HepG2 (cell line): ENCODE measurements at regions not wholly inside any gene's neighbourhood (a gene's known extent, or its start where the extent isn't known, plus 50 kb on each side); places are given as distances from the start of the nearest gene placed in this dataset.

Experiments
- ATAC-seq: fragments of 200-7000 bp; cut with Tn5 transposase; 3 replicates; pipeline ENCODE4 v1.9.1; 2020; ENCODE audit warnings: mild to moderate bottlenecking, moderate library complexity
- BruUV-seq: library from RNA; stranded (reverse); fragments of 400-500 nt; replicated peaks from 2 replicates; lab custom pipeline; 2021; lab: Mats Ljungman, UMichigan
- CTCF ChIA-PET: fragments of 300-600 bp; formaldehyde crosslinking; extraction: SDS; loops from one replicate; lab custom pipeline; 2021; ENCODE audit warnings: low total read pairs, inconsistent platforms, low intra/inter-chr PET ratio; lab: Yijun Ruan, JAX
- POLR2A ChIA-PET: fragments of 350-600 bp; sonication (Branson Sonifier 250); formaldehyde crosslinking; loops from one replicate; lab custom pipeline; 2020; ENCODE audit warnings: antibody characterized with exemption, inconsistent platforms; lab: Yijun Ruan, JAX
- DNase-seq: peaks from one replicate; pipeline ENCODE4 v3.0.0-alpha.2; 2015; ENCODE audit warnings: low spot score
- FAIRE-seq: peaks from 3 replicates; lab custom pipeline; 2011; peaks lifted over from hg19 to GRCh38; lab: Jason Lieb, UNC
- H2AFZ ChIP-seq: one replicate; pipeline ENCODE4 v1.6.1; 2011; ENCODE audit warnings: low read length, inconsistent platforms
- H3K27ac ChIP-seq: fragments of 300-600 bp; 3 replicates; pipeline ENCODE4 v1.8.0; 2011; ENCODE audit warnings: mixed run types, mild to moderate bottlenecking, mixed read lengths, low read length, inconsistent platforms; ENCODE audit not compliant: insufficient read depth; ENCODE audit errors: extremely low read length
- H3K27me3 ChIP-seq, 2 experiments: fragments of 200-600 bp in 1 of 2; 2 replicates in 1 of 2; 3 replicates in 1 of 2; pipeline versions ENCODE4 v1.6.0 to v1.8.0; 2011; ENCODE audit warnings: low read length in 2 of 2, mild to moderate bottlenecking in 2 of 2, moderate library complexity in 2 of 2, inconsistent platforms in 1 of 2; ENCODE audit not compliant: insufficient read depth in 2 of 2, control insufficient read depth in 1 of 2
- H3K36me3 ChIP-seq, 2 experiments: fragments of 200-600 bp in 1 of 2; replicated peaks in 1 of 2; 2 replicates in 1 of 2; 3 replicates in 1 of 2; pipeline versions ENCODE4 v1.5.1 to v1.8.0; 2011; ENCODE audit warnings: low read length in 2 of 2, inconsistent platforms in 1 of 2; ENCODE audit not compliant: insufficient read depth in 2 of 2, control insufficient read depth in 1 of 2
- H3K4me1 ChIP-seq: 2 replicates; pipeline ENCODE4 v1.5.1; 2012; ENCODE audit warnings: low read length, inconsistent platforms; ENCODE audit not compliant: insufficient read depth
- H3K4me2 ChIP-seq: 2 replicates; pipeline ENCODE4 v1.6.0; 2011; ENCODE audit warnings: low read depth, low read length, inconsistent platforms
- H3K4me3 ChIP-seq, 3 experiments: fragments of 200-600 bp in 1 of 3; sonication (generic), shearing (Covaris generic) in 1 of 3; replicated peaks in 1 of 3; 2 replicates each; pipeline ENCODE4 v1.5.1; 2011 to 2016; ENCODE audit warnings: low read length in 3 of 3, inconsistent platforms in 2 of 3, low read depth in 2 of 3, mild to moderate bottlenecking in 2 of 3, control low read depth in 1 of 3, mixed read lengths in 1 of 3; ENCODE audit not compliant: insufficient read depth in 1 of 3
- H3K79me2 ChIP-seq: one replicate; pipeline ENCODE4 v1.6.1; 2011; ENCODE audit warnings: low read length, inconsistent platforms; ENCODE audit not compliant: insufficient read depth
- H3K9ac ChIP-seq: 2 replicates; pipeline ENCODE4 v1.6.0; 2011; ENCODE audit warnings: mild to moderate bottlenecking, low read depth, low read length, inconsistent platforms; ENCODE audit not compliant: insufficient read depth
- H3K9me3 ChIP-seq: 2 replicates; pipeline ENCODE4 v1.5.1; 2012; ENCODE audit warnings: mild to moderate bottlenecking, low read length
- H4K20me1 ChIP-seq: 2 replicates; pipeline ENCODE4 v1.6.0; 2011; ENCODE audit warnings: inconsistent platforms, mild to moderate bottlenecking, low read length, moderate library complexity; ENCODE audit not compliant: insufficient read depth
- ARID2 ChIP-seq: sonication (generic); formaldehyde crosslinking; IDR thresholded peaks from 2 replicates; pipeline ENCODE4 v1.8.1; 2022; ENCODE audit warnings: mild to moderate bottlenecking, missing genetic modification reagents, borderline replicate concordance
- GZF1 ChIP-seq: sonication (generic); formaldehyde crosslinking; IDR thresholded peaks from 2 replicates; pipeline ENCODE4 v1.5.1; 2020; ENCODE audit warnings: mild to moderate bottlenecking, missing genetic modification reagents
- LCORL ChIP-seq, 2 experiments: fragments of 450-650 bp in 1 of 2; sonication (generic) in 1 of 2; formaldehyde crosslinking in 1 of 2; IDR thresholded peaks; 2 replicates each; pipeline versions ENCODE4 v1.5.0 to v1.6.1; 2017 to 2020; ENCODE audit warnings: antibody characterized with exemption in 1 of 2, missing genetic modification reagents in 1 of 2
- POGZ ChIP-seq: sonication (generic); formaldehyde crosslinking; IDR thresholded peaks from 2 replicates; pipeline ENCODE4 v1.4.0; 2020; ENCODE audit warnings: mild to moderate bottlenecking, missing genetic modification reagents
- SP140L ChIP-seq: sonication (generic); formaldehyde crosslinking; IDR thresholded peaks from 2 replicates; pipeline ENCODE4 v1.4.0; 2020; ENCODE audit warnings: missing genetic modification reagents, borderline replicate concordance
- SP2 ChIP-seq: sonication (generic); formaldehyde crosslinking; IDR thresholded peaks from 2 replicates; pipeline ENCODE4 v1.5.1; 2020; ENCODE audit warnings: mild to moderate bottlenecking, missing genetic modification reagents
- ZNF484 ChIP-seq: sonication (generic); formaldehyde crosslinking; IDR thresholded peaks from 2 replicates; pipeline ENCODE4 v1.5.1; 2020; ENCODE audit warnings: mild to moderate bottlenecking, low read depth, missing genetic modification reagents, borderline replicate concordance
- ZNF598 ChIP-seq: sonication (generic); formaldehyde crosslinking; IDR thresholded peaks from 2 replicates; pipeline ENCODE4 v1.5.1; 2020; ENCODE audit warnings: mild to moderate bottlenecking, missing genetic modification reagents, borderline replicate concordance
- ZSCAN29 ChIP-seq: sonication (generic); formaldehyde crosslinking; conservative IDR thresholded peaks from 2 replicates; pipeline ENCODE4 v1.4.0; 2020; ENCODE audit warnings: mild to moderate bottlenecking, missing genetic modification reagents
- WGBS: methylation state at CpG from one replicate; pipeline ENCODE4 v1.1.6; 2017; ENCODE audit warnings: low lambda C conversion rate; 5-methylcytosine and 5-hydroxymethylcytosine counted together
- in situ Hi-C: cut with HindIII; loops from 2 replicates; pipeline ENCODE4 v1.10.0; 2017; ENCODE audit warnings: low pct_unique_long_range_greater_than_20kb; ENCODE audit not compliant: extremely low pct_ligation_motif_present
- intact Hi-C: fragments of 100-400 bp; cut with micrococcal nuclease; formaldehyde crosslinking; loops from one replicate; pipeline ENCODE4 v1.10.0; 2022; ENCODE audit not compliant: unreplicated experiment
- TF ChIP-seq, protein P1 (sequence below): sonication (generic); formaldehyde crosslinking; IDR thresholded peaks from 2 replicates; pipeline ENCODE4 v1.8.1; 2023; ENCODE audit warnings: missing genetic modification reagents, inconsistent platforms, borderline replicate concordance
- TF ChIP-seq, protein P2 (sequence below): sonication (generic); formaldehyde crosslinking; IDR thresholded peaks from 2 replicates; pipeline ENCODE4 v1.9.0; 2021; ENCODE audit warnings: missing genetic modification reagents, mild to moderate bottlenecking, borderline replicate concordance
- TF ChIP-seq, protein P3 (sequence below): IDR thresholded peaks from 2 replicates; pipeline ENCODE4 v1.6.1; 2016

DNA sequence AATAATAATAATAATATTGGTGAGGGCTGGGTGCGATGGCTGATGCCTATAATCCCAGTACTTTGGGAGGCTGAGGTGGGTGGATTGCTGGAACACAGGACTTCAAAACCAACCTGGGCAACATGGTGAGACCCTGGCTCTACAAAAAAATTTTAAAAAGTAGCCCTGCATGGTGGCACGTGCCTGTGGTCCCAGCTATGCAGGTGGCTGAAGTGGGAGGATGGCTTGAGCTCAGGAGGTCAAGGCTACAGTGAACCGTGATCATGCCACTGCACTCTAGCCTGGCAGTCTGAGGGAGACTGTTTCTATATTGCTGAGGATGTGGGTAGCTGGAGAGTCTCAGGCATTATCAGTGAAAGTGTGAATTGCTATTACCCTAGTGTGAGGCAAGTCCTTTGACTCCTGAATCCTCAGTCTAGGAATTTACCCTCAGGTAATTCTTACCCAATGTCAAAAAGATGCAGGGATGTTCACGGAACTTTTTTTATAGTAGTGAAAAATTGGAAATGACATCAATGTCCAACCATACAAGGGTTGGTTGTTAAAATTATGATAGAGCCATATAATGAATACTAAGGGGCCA, 61.8 kb upstream of the RPL11 start (continued):
- TF ChIP-seq, protein P1, sequence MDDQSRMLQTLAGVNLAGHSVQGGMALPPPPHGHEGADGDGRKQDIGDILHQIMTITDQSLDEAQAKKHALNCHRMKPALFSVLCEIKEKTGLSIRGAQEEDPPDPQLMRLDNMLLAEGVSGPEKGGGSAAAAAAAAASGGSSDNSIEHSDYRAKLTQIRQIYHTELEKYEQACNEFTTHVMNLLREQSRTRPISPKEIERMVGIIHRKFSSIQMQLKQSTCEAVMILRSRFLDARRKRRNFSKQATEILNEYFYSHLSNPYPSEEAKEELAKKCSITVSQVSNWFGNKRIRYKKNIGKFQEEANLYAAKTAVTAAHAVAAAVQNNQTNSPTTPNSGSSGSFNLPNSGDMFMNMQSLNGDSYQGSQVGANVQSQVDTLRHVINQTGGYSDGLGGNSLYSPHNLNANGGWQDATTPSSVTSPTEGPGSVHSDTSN (CRISPR knock-in tag): no peak

DNA sequence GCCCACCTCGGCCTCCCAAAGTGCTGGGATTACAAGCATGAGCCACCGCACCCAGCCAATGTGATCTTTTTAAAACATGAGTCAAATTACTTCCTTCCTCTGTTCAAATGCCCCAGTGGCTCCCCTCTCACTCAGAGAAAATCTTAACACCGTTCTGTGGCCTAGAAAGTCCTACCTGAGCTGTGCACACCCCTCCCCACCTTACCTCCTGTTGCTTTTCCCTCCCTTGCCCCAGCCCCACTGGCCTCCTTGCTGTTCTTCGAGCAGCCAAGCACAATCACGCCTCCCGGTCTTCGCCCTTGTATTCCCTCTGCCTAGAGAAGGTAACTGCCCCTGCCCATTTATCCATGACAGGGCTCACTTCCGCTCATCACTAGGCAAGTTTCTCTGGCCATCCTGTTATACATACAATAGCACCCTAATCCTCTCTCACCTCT, 62.6 kb upstream of the RPL11 start:
- ChIA-PET POLR2A (no interaction called here), CTCF (no interaction called here)
- no peak overlapping the region for H3K9ac ChIP-seq
- H3K27me3 ChIP-seq: peaks cover 0 to 6% of the 10 kb centered on the region in 2 experiments; a peak in 3 of 5 replicates
- no peak for FAIRE-seq
- in situ Hi-C loops: no loop called here
- intact Hi-C loops: loop anchor here (5.0 kb wide), 1 partner anchor 52 kb away; no protein-coding TSS in a partner anchor
- ATAC-seq: no peak; the same call in 2 of the 3 replicates
- H3K79me2 ChIP-seq: no peaks in the 10 kb centered on the region
- no peaks in the 10 kb centered on the region for H4K20me1 ChIP-seq
- 17% methylated on average over 8 of the region's 8 CpGs for WGBS
- BruUV-seq: no TSS peak
- no peak overlapping the region for H3K4me2 ChIP-seq
- no peak overlapping the region for H3K27ac ChIP-seq
- H3K4me1 ChIP-seq: peaks cover 19% of the 10 kb centered on the region
- no peak for DNase-seq
- H2AFZ ChIP-seq: no peak overlapping the region
- H3K36me3 ChIP-seq: no peaks in the 10 kb centered on the region
- no peak overlapping the region for H3K4me3 ChIP-seq
- no peaks in the 10 kb centered on the region for H3K9me3 ChIP-seq
- TF ChIP-seq ZNF484 (CRISPR knock-in tag) (no peak), ARID2 (no peak), SP2 (CRISPR knock-in tag) (no peak), GZF1 (CRISPR knock-in tag) (no peak), SP140L (CRISPR knock-in tag) (no peak), ZSCAN29 (CRISPR knock-in tag) (no peak), POGZ (CRISPR knock-in tag) (no peak), ZNF598 (CRISPR knock-in tag) (no peak), LCORL (IDR thresholded peaks at IDR 0.05) (no peak), LCORL (CRISPR knock-in tag; IDR thresholded peaks at IDR 0.05) (no peak)
- TF ChIP-seq, protein P2, sequence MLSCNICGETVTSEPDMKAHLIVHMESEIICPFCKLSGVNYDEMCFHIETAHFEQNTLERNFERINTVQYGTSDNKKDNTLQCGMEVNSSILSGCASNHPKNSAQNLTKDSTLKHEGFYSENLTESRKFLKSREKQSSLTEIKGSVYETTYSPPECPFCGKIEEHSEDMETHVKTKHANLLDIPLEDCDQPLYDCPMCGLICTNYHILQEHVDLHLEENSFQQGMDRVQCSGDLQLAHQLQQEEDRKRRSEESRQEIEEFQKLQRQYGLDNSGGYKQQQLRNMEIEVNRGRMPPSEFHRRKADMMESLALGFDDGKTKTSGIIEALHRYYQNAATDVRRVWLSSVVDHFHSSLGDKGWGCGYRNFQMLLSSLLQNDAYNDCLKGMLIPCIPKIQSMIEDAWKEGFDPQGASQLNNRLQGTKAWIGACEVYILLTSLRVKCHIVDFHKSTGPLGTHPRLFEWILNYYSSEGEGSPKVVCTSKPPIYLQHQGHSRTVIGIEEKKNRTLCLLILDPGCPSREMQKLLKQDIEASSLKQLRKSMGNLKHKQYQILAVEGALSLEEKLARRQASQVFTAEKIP (CRISPR knock-in tag): no peak
- TF ChIP-seq, protein P3, sequence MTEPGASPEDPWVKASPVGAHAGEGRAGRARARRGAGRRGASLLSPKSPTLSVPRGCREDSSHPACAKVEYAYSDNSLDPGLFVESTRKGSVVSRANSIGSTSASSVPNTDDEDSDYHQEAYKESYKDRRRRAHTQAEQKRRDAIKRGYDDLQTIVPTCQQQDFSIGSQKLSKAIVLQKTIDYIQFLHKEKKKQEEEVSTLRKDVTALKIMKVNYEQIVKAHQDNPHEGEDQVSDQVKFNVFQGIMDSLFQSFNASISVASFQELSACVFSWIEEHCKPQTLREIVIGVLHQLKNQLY (CRISPR knock-in tag): no peak
